Trophoblast cell (in vitro differentiated cells and primary cell): ENCODE measurements at regions not wholly inside any gene's neighbourhood (a gene's known extent, or its start where the extent isn't known, plus 50 kb on each side); places are given as distances from the start of the nearest gene placed in this dataset.

ENCODE experiments used
- DNase-seq, 2 donors: peaks; one replicate each; pipeline ENCODE4 v3.0.0-alpha.2; 2016
- H2AFZ ChIP-seq: 2 replicates; pipeline ENCODE4 v1.6.1; 2013; ENCODE audit warnings: low read length, moderate library complexity, mild to moderate bottlenecking; ENCODE audit not compliant: insufficient read depth, poor library complexity
- H2AK5ac ChIP-seq: 2 replicates; pipeline ENCODE4 v1.6.1; 2013; ENCODE audit warnings: mild to moderate bottlenecking, low read length
- H2BK120ac ChIP-seq: 2 replicates; pipeline ENCODE4 v1.6.1; 2013; ENCODE audit warnings: low read length, mild to moderate bottlenecking, moderate library complexity; ENCODE audit not compliant: insufficient read depth, poor library complexity
- H2BK12ac ChIP-seq: 2 replicates; pipeline ENCODE4 v1.6.1; 2013; ENCODE audit warnings: mild to moderate bottlenecking, low read length, moderate library complexity
- H2BK5ac ChIP-seq: 2 replicates; pipeline ENCODE4 v1.6.1; 2013; ENCODE audit warnings: low read length, low read depth, moderate library complexity, mild to moderate bottlenecking; ENCODE audit not compliant: poor library complexity
- H3K14ac ChIP-seq: 2 replicates; pipeline ENCODE4 v1.6.1; 2013; ENCODE audit warnings: mild to moderate bottlenecking, low read length
- H3K18ac ChIP-seq: 2 replicates; pipeline ENCODE4 v1.6.1; 2013; ENCODE audit warnings: mild to moderate bottlenecking, low read length
- H3K23ac ChIP-seq: 2 replicates; pipeline ENCODE4 v1.6.1; 2013; ENCODE audit warnings: low read length
- H3K27ac ChIP-seq: 2 replicates; pipeline ENCODE4 v1.5.1; 2013; ENCODE audit warnings: low read depth, mild to moderate bottlenecking, inconsistent platforms, low read length, moderate library complexity
- H3K27me3 ChIP-seq: 2 replicates; pipeline ENCODE4 v1.6.1; 2013; ENCODE audit warnings: inconsistent platforms, mild to moderate bottlenecking, low read length, moderate library complexity; ENCODE audit not compliant: insufficient read depth
- H3K36me3 ChIP-seq, 2 experiments: 1 replicate in 1 of 2; 2 replicates in 1 of 2; pipeline ENCODE4 v1.6.1; 2013; ENCODE audit warnings: low read length in 2 of 2, mild to moderate bottlenecking in 2 of 2, moderate library complexity in 1 of 2; ENCODE audit not compliant: insufficient read depth in 2 of 2, control insufficient read depth in 1 of 2
- H3K4ac ChIP-seq: 2 replicates; pipeline ENCODE4 v1.6.1; 2013; ENCODE audit warnings: low read depth, mild to moderate bottlenecking, low read length, moderate library complexity
- H3K4me1 ChIP-seq, 2 experiments: 1 replicate in 1 of 2; 2 replicates in 1 of 2; pipeline ENCODE4 v1.6.1; 2013; ENCODE audit warnings: low read length in 2 of 2, mild to moderate bottlenecking in 2 of 2, moderate library complexity in 1 of 2; ENCODE audit not compliant: insufficient read depth in 2 of 2, control insufficient read depth in 1 of 2
- H3K4me2 ChIP-seq: 2 replicates; pipeline ENCODE4 v1.6.1; 2013; ENCODE audit warnings: inconsistent platforms, mild to moderate bottlenecking, low read length, moderate library complexity
- H3K4me3 ChIP-seq: 2 replicates; pipeline ENCODE4 v1.5.1; 2013; ENCODE audit warnings: mild to moderate bottlenecking, low read depth, low read length, inconsistent platforms
- H3K79me1 ChIP-seq: one replicate; pipeline ENCODE4 v1.6.1; 2013; ENCODE audit warnings: low read length
- H3K79me2 ChIP-seq: 2 replicates; pipeline ENCODE4 v1.6.1; 2013; ENCODE audit warnings: low read length, mild to moderate bottlenecking; ENCODE audit not compliant: control insufficient read depth, insufficient read depth, poor library complexity
- H3K9ac ChIP-seq: 2 replicates; pipeline ENCODE4 v1.6.1; 2013; ENCODE audit warnings: mild to moderate bottlenecking, low read length
- H3K9me3 ChIP-seq: 2 replicates; pipeline ENCODE4 v1.6.1; 2013; ENCODE audit warnings: low read depth, mild to moderate bottlenecking, control low read depth, inconsistent platforms, low read length; ENCODE audit not compliant: insufficient read depth
- H4K12ac ChIP-seq: 2 replicates; pipeline ENCODE4 v1.6.1; 2013; ENCODE audit warnings: low read depth, mild to moderate bottlenecking, low read length, moderate library complexity
- H4K8ac ChIP-seq: 2 replicates; pipeline ENCODE4 v1.6.1; 2013; ENCODE audit warnings: low read depth, mild to moderate bottlenecking, low read length, moderate library complexity
- H4K91ac ChIP-seq: one replicate; pipeline ENCODE4 v1.6.1; 2013; ENCODE audit warnings: low read depth, mild to moderate bottlenecking, low read length, moderate library complexity
- WGBS: extraction: QIAGEN DNeasy Blood & Tissue Kit; methylation state at CpG from one replicate; pipeline ENCODE4 v1.1.7; 2013; ENCODE audit warnings: missing lambda C conversion rate; ENCODE audit not compliant: insufficient read length, insufficient coverage; ENCODE audit errors: extremely low coverage; 5-methylcytosine and 5-hydroxymethylcytosine counted together

- Histone ChIP-seq H3K23ac (no peak overlapping the region), H2AK5ac (no peak overlapping the region), H3K14ac (no peak overlapping the region), H3K79me2 (no peaks in the 10 kb centered on the region), H2BK12ac (no peak overlapping the region), H3K79me1 (no peaks in the 10 kb centered on the region), H3K4ac (no peak overlapping the region), H3K4me1 (no peaks in the 10 kb centered on the region), H2BK120ac (no peak overlapping the region), H3K4me2 (no peak overlapping the region), H3K27me3 (no peaks in the 10 kb centered on the region), H2BK5ac (no peak overlapping the region), H3K9me3 (no peaks in the 10 kb centered on the region), H3K9ac (no peak overlapping the region), H3K4me3 (no peak overlapping the region), H3K36me3 (no peaks in the 10 kb centered on the region), H3K27ac (no peak overlapping the region), H3K18ac (no peak overlapping the region), H4K8ac (no peak overlapping the region), H2AFZ (no peak overlapping the region), H4K12ac (no peak overlapping the region), H4K91ac (no peak overlapping the region)
- no peak for DNase-seq
- WGBS: no CpG with 5 or more reads among the region's 3 CpGs
These were observed 457.3 kb upstream of the RGS18 start for GRCh38 chr1:191700922-191701321.

- H4K12ac ChIP-seq: no peak overlapping the region
- H3K36me3 ChIP-seq: no peaks in the 10 kb centered on the region
- no peak overlapping the region for H3K18ac ChIP-seq
- H3K23ac ChIP-seq: no peak overlapping the region
- no peak overlapping the region for H2BK120ac ChIP-seq
- no peaks in the 10 kb centered on the region for H3K79me1 ChIP-seq
- no peak overlapping the region for H2AFZ ChIP-seq
- H3K27ac ChIP-seq: no peak overlapping the region
- H3K4me3 ChIP-seq: no peak overlapping the region
- H2BK5ac ChIP-seq: no peak overlapping the region
- no peak overlapping the region for H4K8ac ChIP-seq
- no peak overlapping the region for H2AK5ac ChIP-seq
- DNase-seq: no peak
- no peak overlapping the region for H4K91ac ChIP-seq
- no peak overlapping the region for H3K4me2 ChIP-seq
- H3K9ac ChIP-seq: no peak overlapping the region
- H2BK12ac ChIP-seq: no peak overlapping the region
- H3K14ac ChIP-seq: no peak overlapping the region
- no CpG with 5 or more reads among the region's 2 CpGs for WGBS
- no peak overlapping the region for H3K4ac ChIP-seq
- H3K79me2 ChIP-seq: no peaks in the 10 kb centered on the region
- H3K27me3 ChIP-seq: no peaks in the 10 kb centered on the region
- H3K4me1 ChIP-seq: no peaks in the 10 kb centered on the region
- H3K9me3 ChIP-seq: no peaks in the 10 kb centered on the region
These were observed 456.1 kb upstream of the RGS18 start for GRCh38 chr1:191702124-191702523.

- WGBS: no CpG with 5 or more reads among the region's 2 CpGs
- no peak overlapping the region for H2BK12ac ChIP-seq
- H3K4me3 ChIP-seq: no peak overlapping the region
- no peak overlapping the region for H3K18ac ChIP-seq
- no peak overlapping the region for H3K4me2 ChIP-seq
- no peak overlapping the region for H3K4ac ChIP-seq
- H2BK5ac ChIP-seq: no peak overlapping the region
- no peaks in the 10 kb centered on the region for H3K9me3 ChIP-seq
- H4K8ac ChIP-seq: no peak overlapping the region
- peak in 1 of 2 donors; percentile 1 for DNase-seq
- no peak overlapping the region for H4K91ac ChIP-seq
- no peaks in the 10 kb centered on the region for H3K27me3 ChIP-seq
- H4K12ac ChIP-seq: no peak overlapping the region
- H3K36me3 ChIP-seq: no peaks in the 10 kb centered on the region
- H2AFZ ChIP-seq: no peak overlapping the region
- H3K23ac ChIP-seq: no peak overlapping the region
- no peaks in the 10 kb centered on the region for H3K79me1 ChIP-seq
- no peak overlapping the region for H3K9ac ChIP-seq
- no peak overlapping the region for H2AK5ac ChIP-seq
- no peak overlapping the region for H2BK120ac ChIP-seq
- H3K27ac ChIP-seq: no peak overlapping the region
- H3K79me2 ChIP-seq: no peaks in the 10 kb centered on the region
- H3K14ac ChIP-seq: no peak overlapping the region
- no peaks in the 10 kb centered on the region for H3K4me1 ChIP-seq
These were observed 451.0 kb upstream of the RGS18 start for GRCh38 chr1:191707288-191707687.

GRCh38 chr1:191709215-191709614 is 449.0 kb upstream of the RGS18 start:
- Histone ChIP-seq H3K79me1 (no peaks in the 10 kb centered on the region), H2BK120ac (no peak overlapping the region), H2BK12ac (no peak overlapping the region), H3K23ac (no peak overlapping the region), H3K79me2 (no peaks in the 10 kb centered on the region), H3K27me3 (no peaks in the 10 kb centered on the region), H3K36me3 (no peaks in the 10 kb centered on the region), H3K27ac (no peak overlapping the region), H3K14ac (no peak overlapping the region), H4K91ac (no peak overlapping the region), H3K4ac (no peak overlapping the region), H4K8ac (no peak overlapping the region), H4K12ac (no peak overlapping the region), H2AK5ac (no peak overlapping the region), H2BK5ac (no peak overlapping the region), H3K18ac (no peak overlapping the region), H3K4me2 (no peak overlapping the region), H3K9ac (no peak overlapping the region), H3K9me3 (no peaks in the 10 kb centered on the region), H3K4me1 (no peaks in the 10 kb centered on the region), H3K4me3 (no peak overlapping the region), H2AFZ (no peak overlapping the region)
- WGBS: no CpG with 5 or more reads among the region's 2 CpGs
- no peak for DNase-seq
